Omental fat pad (tissue), 3 donors: ENCODE measurements at regions not wholly inside any gene's neighbourhood (a gene's known extent, or its start where the extent isn't known, plus 50 kb on each side); places are given as distances from the start of the nearest gene placed in this dataset.

Experiments
- ATAC-seq: fragments of 150-250 bp; one replicate; pipeline ENCODE4 v1.9.1; 2016; ENCODE audit warnings: mild to moderate bottlenecking, moderate library complexity; ENCODE audit not compliant: low FRiP score
- DNase-seq: peaks from one replicate; pipeline ENCODE4 v3.0.0-alpha.2; 2019; ENCODE audit warnings: low spot score
- CTCF ChIP-seq, 3 donors: fragments of 450-650 bp; IDR thresholded peaks; one replicate each; pipeline ENCODE4 v1.5.1; 2016 to 2017; ENCODE audit warnings: antibody characterized with exemption in 3 of 3, mild to moderate bottlenecking in 3 of 3, moderate library complexity in 2 of 3

DNA sequence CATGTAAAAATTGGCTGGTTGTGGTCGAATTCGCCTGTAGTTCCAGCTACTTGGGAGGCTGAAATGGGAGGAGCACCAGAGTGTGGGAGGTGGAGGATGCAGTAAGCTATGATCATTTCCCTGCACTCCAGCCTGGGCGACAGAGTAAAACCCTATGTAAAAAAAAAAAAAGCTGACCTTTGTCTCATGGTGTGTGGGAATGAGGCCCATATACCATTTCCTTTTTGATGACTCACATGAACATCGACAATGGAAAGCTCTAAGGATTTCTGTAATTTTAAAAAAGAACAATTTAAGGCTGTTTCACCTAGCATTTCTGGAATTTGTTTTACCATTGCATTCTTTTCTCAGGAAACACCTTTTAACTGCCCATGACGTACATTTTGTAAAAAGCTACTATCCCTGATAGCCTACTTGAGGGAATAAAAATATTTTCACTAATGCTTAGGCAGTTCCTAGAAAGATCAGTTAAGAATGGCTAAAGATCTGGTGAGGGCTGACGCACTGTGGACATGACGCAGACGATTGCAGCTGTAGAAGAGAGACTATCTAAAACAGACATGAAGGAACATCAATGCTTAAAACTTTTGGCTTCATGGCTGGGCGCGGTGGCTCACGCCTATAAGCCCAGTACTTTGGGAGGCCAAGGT lies 400.6 kb upstream of the IGFBP3 start:
- TF ChIP-seq CTCF (IDR thresholded peaks at IDR 0.05), result no peak
- DNase-seq (no peak), ATAC-seq (no peak)

- ATAC-seq (no peak), DNase-seq (no peak)
- no peak for TF ChIP-seq CTCF (IDR thresholded peaks at IDR 0.05)
These were observed 399.9 kb upstream of the IGFBP3 start for GRCh38 chr7:46320956-46321355.

GRCh38 chr7:46319841-46320240 lies 398.8 kb upstream of the IGFBP3 start:
- no peak for DNase-seq
- no peak for TF ChIP-seq CTCF (IDR thresholded peaks at IDR 0.05)
- no peak for ATAC-seq

DNA sequence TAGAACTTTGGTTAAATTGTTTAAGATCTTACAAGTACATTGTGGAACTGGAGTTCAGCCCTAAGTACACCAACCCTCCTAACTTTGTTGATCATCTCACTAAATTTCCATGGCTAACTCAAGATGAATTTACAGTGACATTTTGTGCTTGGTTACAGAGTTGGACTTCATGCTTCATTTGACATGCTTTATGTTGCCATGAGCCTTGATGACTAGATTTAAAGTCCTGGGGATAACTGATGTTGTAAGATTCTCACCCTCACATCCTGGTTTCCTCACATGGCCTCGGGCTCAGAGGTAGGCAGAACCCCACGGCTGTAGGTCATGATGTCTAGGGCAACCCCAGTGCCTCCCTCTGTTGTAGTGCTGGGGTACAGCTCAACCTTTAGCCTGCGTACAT lies 397.2 kb upstream of the IGFBP3 start:
- no peak for ATAC-seq
- no peak for DNase-seq
- TF ChIP-seq CTCF (IDR thresholded peaks at IDR 0.05), result no peak

- ATAC-seq, result no peak
- no peak for TF ChIP-seq CTCF (IDR thresholded peaks at IDR 0.05)
These were observed 396.2 kb upstream of the IGFBP3 start for GRCh38 chr7:46317256-46317655.

DNA sequence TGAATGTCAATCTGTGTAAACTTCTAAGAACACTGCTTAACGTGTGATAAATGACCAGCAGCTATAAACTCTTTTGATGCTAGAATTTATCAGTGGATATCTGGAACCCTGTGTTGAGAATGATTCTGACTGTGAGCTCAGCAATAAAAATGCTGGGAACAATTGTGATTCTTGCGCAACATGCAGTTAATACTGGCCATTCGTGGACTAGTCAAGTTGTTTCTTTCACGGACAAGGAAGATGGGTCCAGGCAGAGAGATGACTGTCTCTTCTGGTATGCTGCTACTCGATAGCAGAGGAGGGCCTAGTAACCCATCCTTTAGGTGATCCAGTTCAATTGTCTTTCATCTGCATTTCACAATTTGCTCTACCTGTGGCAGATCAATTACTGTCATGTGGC lies 394.8 kb upstream of the IGFBP3 start:
- no peak for TF ChIP-seq CTCF (IDR thresholded peaks at IDR 0.05)
- no peak for ATAC-seq

More at GRCh38 chr7:46317256-46317655, 396.2 kb upstream of the IGFBP3 start:
- DNase-seq, result no peak

GRCh38 chr7:46301677-46302076 lies 380.6 kb upstream of the IGFBP3 start:
- ATAC-seq (no peak), DNase-seq (no peak)
- TF ChIP-seq CTCF (IDR thresholded peaks at IDR 0.05), result no peak

More for the DNA sequence above, 394.8 kb upstream of the IGFBP3 start:
- no peak for DNase-seq
